Right cardiac atrium (tissue), 5 donors: ENCODE measurements at regions not wholly inside any gene's neighbourhood (a gene's known extent, or its start where the extent isn't known, plus 50 kb on each side); places are given as distances from the start of the nearest gene placed in this dataset.

Source experiments
- ATAC-seq, 2 donors: fragments of 200-7000 bp; cut with Tn5 transposase; one replicate each; pipeline versions ENCODE4 v1.8.0 to v1.9.1; 2020; ENCODE audit warnings: moderate library complexity in 2 of 2, mild to moderate bottlenecking in 1 of 2
- DNase-seq, 3 donors: peaks; one replicate each; pipeline ENCODE4 v3.0.0-alpha.2; 2020
- H3K27ac ChIP-seq: one replicate; pipeline ENCODE4 v1.5.1; 2013; ENCODE audit warnings: mild to moderate bottlenecking, low read length, control low read depth, moderate library complexity
- H3K27me3 ChIP-seq: one replicate; pipeline ENCODE4 v1.6.1; 2013; ENCODE audit not compliant: control insufficient read depth, insufficient read depth
- H3K4me1 ChIP-seq: one replicate; pipeline ENCODE4 v1.6.1; 2013; ENCODE audit warnings: low read length; ENCODE audit not compliant: control insufficient read depth, insufficient read depth
- H3K4me3 ChIP-seq: one replicate; pipeline ENCODE4 v1.5.1; 2013; ENCODE audit warnings: low read length, control low read depth
- H3K9me3 ChIP-seq: one replicate; pipeline ENCODE4 v1.6.1; 2013; ENCODE audit warnings: low read length; ENCODE audit not compliant: control insufficient read depth
- WGBS: extraction: QIAGEN DNeasy Blood & Tissue Kit; methylation state at CpG from one replicate; pipeline ENCODE4 v1.1.7; 2013; 5-methylcytosine and 5-hydroxymethylcytosine counted together
- intact Hi-C, 4 donors: fragments of 100-400 bp; cut with DNase I; formaldehyde crosslinking; loops; one replicate each; pipeline versions ENCODE4 v1.11.0 to v1.14.0; 2022 to 2023
- donor health status: healthy with polysubstance abuse.
- donor health status: DM: no; HTN: yes; CAD: no.
- donor health status: DM: no; HTN: no; CAD: no.
- donor health status: DM: no; HTN: yes; CAD: no; lungs with severe emphysema.
- donor health status: DM: yes; HTN: yes; CAD: no.

- intact Hi-C loops = no loop called here
- no peak for ATAC-seq
Measured at GRCh38 chr11:31926106-31926505, 115.0 kb upstream of the PAX6 start.

GRCh38 chr11:31922450-31922849, 111.3 kb upstream of the PAX6 start:
- Histone ChIP-seq H3K4me1 (no peaks in the 10 kb centered on the region), H3K4me3 (no peak overlapping the region), H3K27ac (no peak overlapping the region), H3K9me3 (no peaks in the 10 kb centered on the region), H3K27me3 (no peaks in the 10 kb centered on the region)
- WGBS = 63% methylated on average over 3 of the region's 3 CpGs
- ATAC-seq (no peak), DNase-seq (no peak)
- intact Hi-C loops = no loop called here

More at GRCh38 chr11:31926106-31926505, 115.0 kb upstream of the PAX6 start:
- H3K4me1 ChIP-seq = no peaks in the 10 kb centered on the region
- no peak overlapping the region for H3K4me3 ChIP-seq
- no peaks in the 10 kb centered on the region for H3K9me3 ChIP-seq
- H3K27ac ChIP-seq = no peak overlapping the region
- no peak for DNase-seq
- H3K27me3 ChIP-seq = no peaks in the 10 kb centered on the region
- 79% methylated on average over 4 of the region's 4 CpGs for WGBS

- no peaks in the 10 kb centered on the region for H3K9me3 ChIP-seq
- 64% methylated on average over 4 of the region's 4 CpGs for WGBS
- no peaks in the 10 kb centered on the region for H3K4me1 ChIP-seq
- intact Hi-C loops = no loop called here
- H3K27ac ChIP-seq = no peak overlapping the region
- DNase-seq (no peak), ATAC-seq (no peak)
- no peak overlapping the region for H3K4me3 ChIP-seq
- no peaks in the 10 kb centered on the region for H3K27me3 ChIP-seq
Measured at GRCh38 chr11:31921081-31921480, 110.0 kb upstream of the PAX6 start.

- Histone ChIP-seq H3K27me3 (no peaks in the 10 kb centered on the region), H3K9me3 (no peaks in the 10 kb centered on the region), H3K27ac (no peak overlapping the region), H3K4me1 (no peaks in the 10 kb centered on the region), H3K4me3 (no peak overlapping the region)
- DNase-seq (no peak), ATAC-seq (no peak)
- 77% methylated on average over 5 of the region's 5 CpGs for WGBS
- intact Hi-C loops = no loop called here
Measured at GRCh38 chr11:31919175-31919574, 108.1 kb upstream of the PAX6 start.

- H3K9me3 ChIP-seq = no peaks in the 10 kb centered on the region
- H3K27ac ChIP-seq = no peak overlapping the region
- no peak for DNase-seq
- ATAC-seq = no peak
- WGBS = 69% methylated on average over 1 of the region's 1 CpG
- H3K4me1 ChIP-seq = no peaks in the 10 kb centered on the region
- intact Hi-C loops = no loop called here
- no peaks in the 10 kb centered on the region for H3K27me3 ChIP-seq
- H3K4me3 ChIP-seq = no peak overlapping the region
Measured at GRCh38 chr11:31915867-31916266, 104.7 kb upstream of the PAX6 start.

GRCh38 chr11:31913985-31914384, 102.9 kb upstream of the PAX6 start:
- DNase-seq = no peak
- intact Hi-C loops = no loop called here
- WGBS = 91% methylated on average over 1 of the region's 1 CpG
- H3K4me1 ChIP-seq = no peaks in the 10 kb centered on the region
- H3K27me3 ChIP-seq = no peaks in the 10 kb centered on the region
- no peak overlapping the region for H3K4me3 ChIP-seq
- H3K27ac ChIP-seq = no peak overlapping the region
- ATAC-seq = no peak
- H3K9me3 ChIP-seq = no peaks in the 10 kb centered on the region

GRCh38 chr11:31912808-31913207, 101.7 kb upstream of the PAX6 start:
- H3K9me3 ChIP-seq = no peaks in the 10 kb centered on the region
- no peak overlapping the region for H3K27ac ChIP-seq
- DNase-seq (no peak), ATAC-seq (no peak)
- intact Hi-C loops = no loop called here
- H3K4me3 ChIP-seq = no peak overlapping the region
- no peaks in the 10 kb centered on the region for H3K27me3 ChIP-seq
- no peaks in the 10 kb centered on the region for H3K4me1 ChIP-seq
- 73% methylated on average over 1 of the region's 1 CpG for WGBS

GRCh38 chr11:31910950-31911576, 99.9 kb upstream of the PAX6 start:
- intact Hi-C loops = no loop called here
- WGBS = 78% methylated on average over 1 of the region's 1 CpG
- ATAC-seq = no peak

GRCh38 chr11:31903225-31904074, 92.3 kb upstream of the PAX6 start:
- Histone ChIP-seq H3K27ac (peak overlapping the region; percentile 95), H3K27me3 (no peaks in the 10 kb centered on the region), H3K4me3 (no peak overlapping the region), H3K9me3 (no peaks in the 10 kb centered on the region), H3K4me1 (peaks cover 3% of the 10 kb centered on the region)
- WGBS = 56% methylated on average over 14 of the region's 14 CpGs
- ATAC-seq = peak; percentile 82 to 89
- peak; percentile 23 to 71 (median 60) for DNase-seq
- intact Hi-C loops = no loop called here

More at GRCh38 chr11:31910950-31911576, 99.9 kb upstream of the PAX6 start:
- H3K4me3 ChIP-seq = no peak overlapping the region
- H3K27me3 ChIP-seq = no peaks in the 10 kb centered on the region
- H3K27ac ChIP-seq = no peak overlapping the region
- no peaks in the 10 kb centered on the region for H3K9me3 ChIP-seq
- DNase-seq = no peak
- H3K4me1 ChIP-seq = no peaks in the 10 kb centered on the region

- Histone ChIP-seq H3K27ac (peak overlapping the region; percentile 80), H3K4me1 (peaks cover 3% of the 10 kb centered on the region), H3K27me3 (no peaks in the 10 kb centered on the region), H3K9me3 (no peaks in the 10 kb centered on the region), H3K4me3 (no peak overlapping the region)
- ATAC-seq = peak in 1 of 2 donors; percentile 14
- 69% methylated on average over 5 of the region's 5 CpGs for WGBS
- intact Hi-C loops = no loop called here
- no peak for DNase-seq
Measured at GRCh38 chr11:31902706-31903105, 91.6 kb upstream of the PAX6 start.

GRCh38 chr11:31895926-31896325, 84.8 kb upstream of the PAX6 start:
- DNase-seq (no peak), ATAC-seq (no peak)
- H3K27me3 ChIP-seq = no peaks in the 10 kb centered on the region
- intact Hi-C loops = no loop called here
- H3K27ac ChIP-seq = no peak overlapping the region
- H3K4me1 ChIP-seq = no peaks in the 10 kb centered on the region
- 85% methylated on average over 1 of the region's 1 CpG for WGBS
- H3K9me3 ChIP-seq = no peaks in the 10 kb centered on the region
- H3K4me3 ChIP-seq = no peak overlapping the region
